GM12892 (cell line): ENCODE measurements at regions not wholly inside any gene's neighbourhood (a gene's known extent, or its start where the extent isn't known, plus 50 kb on each side); places are given as distances from the start of the nearest gene placed in this dataset.

Experiments used
- POLR2A ChIP-seq: IDR thresholded peaks from 2 replicates; pipeline ENCODE4 v1.6.1; 2011; ENCODE audit warnings: low read depth, low read length, control low read depth
- TAF1 ChIP-seq: IDR thresholded peaks from 2 replicates; pipeline ENCODE4 v1.6.1; 2011; ENCODE audit warnings: low read depth, mild to moderate bottlenecking, control low read depth, low read length, borderline replicate concordance

- TF ChIP-seq TAF1 (no peak), POLR2A (no peak)
Measured at GRCh38 chr3:112693186-112693585, 52.2 kb upstream of the CCDC80 start.
